Neural progenitor cell (in vitro differentiated cells): ENCODE measurements at regions not wholly inside any gene's neighbourhood (a gene's known extent, or its start where the extent isn't known, plus 50 kb on each side); places are given as distances from the start of the nearest gene placed in this dataset.

Experiments used
- DNase-seq: peaks from one replicate; pipeline ENCODE4 v3.0.0-alpha.2; 2016; ENCODE audit warnings: low spot score
- H2AFZ ChIP-seq: fragments of 200-600 bp; sonication (generic); replicated peaks from 2 replicates; pipeline ENCODE4 v1.6.1; 2016; ENCODE audit warnings: antibody characterized with exemption
- H3F3A ChIP-seq: fragments of 200-600 bp; sonication (generic); 2 replicates; pipeline ENCODE4 v1.6.1; 2016; ENCODE audit warnings: antibody characterized with exemption, low read depth
- H3K27ac ChIP-seq: fragments of 200-600 bp; sonication (generic); 2 replicates; pipeline ENCODE4 v1.5.1; 2016; ENCODE audit warnings: mild to moderate bottlenecking
- H3K27me3 ChIP-seq: fragments of 200-600 bp; sonication (generic); 2 replicates; pipeline ENCODE4 v1.6.1; 2016; ENCODE audit warnings: mild to moderate bottlenecking, moderate library complexity
- H3K36me3 ChIP-seq: fragments of 200-600 bp; sonication (generic); 2 replicates; pipeline ENCODE4 v1.5.1; 2016
- H3K4me1 ChIP-seq: fragments of 200-600 bp; sonication (generic); 2 replicates; pipeline ENCODE4 v1.6.1; 2016; ENCODE audit warnings: mixed run types
- H3K4me2 ChIP-seq: fragments of 200-600 bp; sonication (generic); 2 replicates; pipeline ENCODE4 v1.6.1; 2016
- H3K4me3 ChIP-seq: fragments of 200-600 bp; sonication (generic); 2 replicates; pipeline ENCODE4 v1.5.1; 2016
- H3K79me2 ChIP-seq: fragments of 200-600 bp; sonication (generic); 2 replicates; pipeline ENCODE4 v1.6.1; 2016; ENCODE audit warnings: low read depth
- H3K9ac ChIP-seq: fragments of 200-600 bp; sonication (generic); 2 replicates; pipeline ENCODE4 v1.6.1; 2016
- H3K9me3 ChIP-seq: fragments of 200-600 bp; sonication (generic); 2 replicates; pipeline ENCODE4 v1.5.1; 2016; ENCODE audit warnings: low read depth
- H4K20me1 ChIP-seq: fragments of 200-600 bp; sonication (generic); 2 replicates; pipeline ENCODE4 v1.6.1; 2016; ENCODE audit warnings: low read depth
- H3K27ac Mint-ChIP-seq: 3 replicates; pipeline ENCODE4 v1.8.0; 2021; ENCODE audit warnings: mixed read lengths
- H3K27me3 Mint-ChIP-seq: 2 replicates; pipeline ENCODE4 v1.8.0; 2022; ENCODE audit warnings: low read depth, mild to moderate bottlenecking, inconsistent platforms, moderate library complexity, mixed read lengths; ENCODE audit not compliant: insufficient read depth
- H3K36me3 Mint-ChIP-seq: 3 replicates; pipeline ENCODE4 v1.8.0; 2021; ENCODE audit warnings: mixed read lengths
- H3K4me1 Mint-ChIP-seq: 3 replicates; pipeline ENCODE4 v1.8.0; 2021; ENCODE audit warnings: mixed read lengths
- H3K4me3 Mint-ChIP-seq: 3 replicates; pipeline ENCODE4 v1.8.0; 2021; ENCODE audit warnings: mild to moderate bottlenecking, moderate library complexity, mixed read lengths
- H3K9me3 Mint-ChIP-seq: 3 replicates; pipeline ENCODE4 v1.8.0; 2020; ENCODE audit warnings: mixed read lengths
- EZH2 ChIP-seq: fragments of 200-600 bp; sonication (generic); IDR thresholded peaks from 2 replicates; pipeline ENCODE4 v1.6.1; 2017; ENCODE audit warnings: antibody characterized with exemption, mild to moderate bottlenecking, moderate library complexity
- EZH2phosphoT487 ChIP-seq: fragments of 200-600 bp; sonication (generic); IDR thresholded peaks from 2 replicates; pipeline ENCODE4 v1.6.1; 2017; ENCODE audit warnings: antibody characterized with exemption
- TF ChIP-seq, protein P1 (sequence below): fragments of 200-600 bp; sonication (generic); IDR thresholded peaks from 2 replicates; pipeline ENCODE4 v1.5.1; 2017; ENCODE audit warnings: antibody characterized with exemption, mild to moderate bottlenecking

DNA sequence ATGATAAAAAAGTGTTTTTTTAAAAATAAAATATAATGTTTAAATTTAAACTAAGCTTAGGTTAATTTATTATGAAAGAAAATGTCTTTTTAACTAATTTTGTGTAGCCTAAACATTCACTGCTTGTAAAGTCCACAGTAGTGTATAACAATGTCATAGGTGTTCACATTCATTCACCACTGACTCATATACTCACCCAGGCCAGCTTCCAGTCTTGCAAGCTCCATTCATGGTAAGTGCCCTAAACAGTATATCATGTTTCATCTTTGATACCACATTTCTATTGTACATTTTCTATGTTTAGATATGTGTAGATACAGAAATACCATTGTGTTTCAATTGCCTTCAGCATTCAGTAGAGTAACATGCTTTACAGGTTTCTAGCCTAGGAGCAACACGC, 530.3 kb downstream of the EPHA5 start:
- Histone ChIP-seq H3K4me3 (no peak overlapping the region), H3K27me3 (no peaks in the 10 kb centered on the region), H3K79me2 (no peaks in the 10 kb centered on the region), H3K9ac (no peak overlapping the region), H3F3A (no peaks in the 10 kb centered on the region), H2AFZ (no peak overlapping the region), H3K27ac (no peak overlapping the region), H3K4me1 (no peaks in the 10 kb centered on the region), H3K9me3 (no peaks in the 10 kb centered on the region), H4K20me1 (no peaks in the 10 kb centered on the region), H3K4me2 (no peak overlapping the region), H3K36me3 (no peaks in the 10 kb centered on the region)
- no peak for DNase-seq
- Mint-ChIP-seq H3K9me3 (peaks cover 20% of the 10 kb centered on the region), H3K4me1 (no peaks in the 10 kb centered on the region), H3K4me3 (no peak overlapping the region), H3K27me3 (peaks cover 4% of the 10 kb centered on the region), H3K27ac (no peak overlapping the region), H3K36me3 (no peaks in the 10 kb centered on the region)
- TF ChIP-seq EZH2phosphoT487, result no peak
- no peak for TF ChIP-seq EZH2
- TF ChIP-seq, protein P1, sequence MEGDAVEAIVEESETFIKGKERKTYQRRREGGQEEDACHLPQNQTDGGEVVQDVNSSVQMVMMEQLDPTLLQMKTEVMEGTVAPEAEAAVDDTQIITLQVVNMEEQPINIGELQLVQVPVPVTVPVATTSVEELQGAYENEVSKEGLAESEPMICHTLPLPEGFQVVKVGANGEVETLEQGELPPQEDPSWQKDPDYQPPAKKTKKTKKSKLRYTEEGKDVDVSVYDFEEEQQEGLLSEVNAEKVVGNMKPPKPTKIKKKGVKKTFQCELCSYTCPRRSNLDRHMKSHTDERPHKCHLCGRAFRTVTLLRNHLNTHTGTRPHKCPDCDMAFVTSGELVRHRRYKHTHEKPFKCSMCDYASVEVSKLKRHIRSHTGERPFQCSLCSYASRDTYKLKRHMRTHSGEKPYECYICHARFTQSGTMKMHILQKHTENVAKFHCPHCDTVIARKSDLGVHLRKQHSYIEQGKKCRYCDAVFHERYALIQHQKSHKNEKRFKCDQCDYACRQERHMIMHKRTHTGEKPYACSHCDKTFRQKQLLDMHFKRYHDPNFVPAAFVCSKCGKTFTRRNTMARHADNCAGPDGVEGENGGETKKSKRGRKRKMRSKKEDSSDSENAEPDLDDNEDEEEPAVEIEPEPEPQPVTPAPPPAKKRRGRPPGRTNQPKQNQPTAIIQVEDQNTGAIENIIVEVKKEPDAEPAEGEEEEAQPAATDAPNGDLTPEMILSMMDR, result no peak

DNA sequence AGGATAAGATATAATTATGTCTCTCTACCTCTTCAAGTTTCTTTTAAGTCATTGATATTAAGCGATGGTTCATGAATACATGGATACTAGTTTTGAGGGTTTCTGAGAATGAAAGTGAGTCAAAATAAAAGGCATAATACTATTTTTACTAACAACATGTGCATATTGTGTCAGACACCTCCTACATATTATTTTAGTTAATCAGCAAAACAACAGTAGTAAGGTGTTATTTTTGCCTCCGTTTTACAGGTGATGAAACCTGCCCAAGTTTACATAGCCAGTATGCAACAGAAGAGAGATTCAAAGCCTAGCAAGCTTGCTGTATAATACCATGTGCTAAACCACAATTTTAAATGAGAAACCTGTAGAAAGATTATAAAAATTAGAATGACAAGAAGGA, 544.1 kb downstream of the EPHA5 start:
- TF ChIP-seq, protein P1, result no peak
- TF ChIP-seq EZH2phosphoT487 (no peak), EZH2 (no peak)
- Histone ChIP-seq H3K79me2 (no peaks in the 10 kb centered on the region), H4K20me1 (no peaks in the 10 kb centered on the region), H3K9me3 (no peaks in the 10 kb centered on the region), H3K27ac (no peak overlapping the region), H3K27me3 (no peaks in the 10 kb centered on the region), H3K4me3 (no peak overlapping the region), H3K4me2 (no peak overlapping the region), H3K4me1 (no peaks in the 10 kb centered on the region), H3F3A (no peaks in the 10 kb centered on the region), H2AFZ (no peak overlapping the region), H3K36me3 (no peaks in the 10 kb centered on the region), H3K9ac (no peak overlapping the region)
- no peak overlapping the region for H3K4me3 Mint-ChIP-seq
- H3K4me1 Mint-ChIP-seq, result no peaks in the 10 kb centered on the region
- H3K27ac Mint-ChIP-seq, result no peak overlapping the region
- no peaks in the 10 kb centered on the region for H3K9me3 Mint-ChIP-seq
- no peak for DNase-seq
- H3K36me3 Mint-ChIP-seq, result no peaks in the 10 kb centered on the region
- no peaks in the 10 kb centered on the region for H3K27me3 Mint-ChIP-seq

DNA sequence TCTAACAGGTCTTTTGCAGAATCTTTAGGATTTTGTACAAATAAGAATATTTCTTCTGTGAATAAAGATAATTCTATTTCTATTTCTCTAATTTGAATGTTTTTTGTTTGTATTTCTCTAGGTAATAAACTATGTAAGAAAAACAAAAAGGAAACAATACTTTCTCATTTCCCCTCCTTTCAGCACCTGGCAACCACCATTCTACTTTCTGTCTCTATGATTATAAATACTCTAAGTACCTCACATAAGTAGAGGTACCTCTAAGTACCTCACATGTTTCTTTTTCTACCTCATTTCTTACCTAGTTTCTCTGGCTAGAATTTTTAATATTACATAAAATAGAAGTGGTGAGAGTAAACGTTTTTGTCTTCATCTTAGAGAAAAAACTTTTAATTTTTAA, 550.0 kb downstream of the EPHA5 start:
- Histone ChIP-seq H3K4me2 (no peak overlapping the region), H3K27ac (no peak overlapping the region), H3K36me3 (no peaks in the 10 kb centered on the region), H2AFZ (no peak overlapping the region), H3K4me3 (no peak overlapping the region), H3K27me3 (no peaks in the 10 kb centered on the region), H4K20me1 (no peaks in the 10 kb centered on the region), H3F3A (no peaks in the 10 kb centered on the region), H3K4me1 (no peaks in the 10 kb centered on the region), H3K79me2 (no peaks in the 10 kb centered on the region), H3K9ac (no peak overlapping the region), H3K9me3 (no peaks in the 10 kb centered on the region)
- no peak overlapping the region for H3K27ac Mint-ChIP-seq
- TF ChIP-seq EZH2, result no peak
- H3K4me1 Mint-ChIP-seq, result no peaks in the 10 kb centered on the region
- H3K27me3 Mint-ChIP-seq, result no peaks in the 10 kb centered on the region
- no peaks in the 10 kb centered on the region for H3K9me3 Mint-ChIP-seq
- H3K4me3 Mint-ChIP-seq, result no peak overlapping the region
- DNase-seq, result no peak
- H3K36me3 Mint-ChIP-seq, result no peaks in the 10 kb centered on the region

- H3K27me3 ChIP-seq, result no peaks in the 10 kb centered on the region
- H3K79me2 ChIP-seq, result no peaks in the 10 kb centered on the region
- H3K4me3 Mint-ChIP-seq, result no peak overlapping the region
- H3K4me1 Mint-ChIP-seq, result no peaks in the 10 kb centered on the region
- no peaks in the 10 kb centered on the region for H3K36me3 ChIP-seq
- DNase-seq, result no peak
- H3K27ac Mint-ChIP-seq, result no peak overlapping the region
- H3K4me3 ChIP-seq, result no peak overlapping the region
- H2AFZ ChIP-seq, result no peak overlapping the region
- peaks cover 5% of the 10 kb centered on the region for H3K9me3 ChIP-seq
- H3K36me3 Mint-ChIP-seq, result no peaks in the 10 kb centered on the region
- peaks cover 2% of the 10 kb centered on the region for H3K9me3 Mint-ChIP-seq
- no peak overlapping the region for H3K27ac ChIP-seq
- no peak for TF ChIP-seq EZH2phosphoT487
- TF ChIP-seq, protein P1, result no peak
- no peak for TF ChIP-seq EZH2
- H3F3A ChIP-seq, result no peaks in the 10 kb centered on the region
- no peaks in the 10 kb centered on the region for H3K4me1 ChIP-seq
- no peak overlapping the region for H3K4me2 ChIP-seq
- H3K9ac ChIP-seq, result no peak overlapping the region
- no peaks in the 10 kb centered on the region for H3K27me3 Mint-ChIP-seq
- no peaks in the 10 kb centered on the region for H4K20me1 ChIP-seq
Observed at GRCh38 chr4:65102419-65102818, 567.9 kb downstream of the EPHA5 start.
